ENCODE measurements at regions not wholly inside any gene's neighbourhood (a gene's known extent, or its start where the extent isn't known, plus 50 kb on each side); places are given as distances from the start of the nearest gene placed in this dataset.

GRCh38 chr3:95037927-95038326 lies 975.1 kb downstream of the NSUN3 start:
- no peak for DNase-seq (ENCODE audit: low read depth, low spot score)
- H3K4me1 Mint-ChIP-seq: no peaks in the 10 kb centered on the region
- no peak for TF ChIP-seq CTCF (conservative IDR thresholded peaks at IDR 0.05)
- H3K27me3 Mint-ChIP-seq (ENCODE audit: low read depth): no peaks in the 10 kb centered on the region
- H3K36me3 Mint-ChIP-seq (ENCODE audit: low read depth): no peaks in the 10 kb centered on the region
- no peak overlapping the region for H3K27ac Mint-ChIP-seq (ENCODE audit: unreplicated experiment)
- peaks cover 14% of the 10 kb centered on the region for H3K9me3 Mint-ChIP-seq
- H3K4me3 Mint-ChIP-seq: no peak overlapping the region

DNA sequence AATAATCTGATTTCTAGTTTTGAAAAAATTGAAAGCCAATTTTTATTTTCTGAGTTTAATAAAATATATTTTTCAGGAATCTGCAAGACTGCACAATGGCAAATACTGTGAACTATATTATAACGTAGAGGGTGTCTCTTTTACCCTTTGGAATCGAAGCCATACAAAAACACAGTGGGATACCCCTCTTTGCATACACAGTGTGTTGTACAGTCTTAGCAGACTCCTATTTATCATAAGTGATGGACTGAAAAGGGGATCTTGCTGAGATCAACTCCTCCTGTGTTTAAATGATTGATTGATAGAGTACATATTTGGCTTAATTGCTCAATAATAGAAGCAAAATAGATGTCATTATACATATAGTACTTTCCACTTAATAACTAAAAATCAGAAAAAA lies 981.2 kb downstream of the NSUN3 start:
- H3K27ac Mint-ChIP-seq (ENCODE audit: unreplicated experiment): no peak overlapping the region
- peaks cover 2% of the 10 kb centered on the region for H3K9me3 Mint-ChIP-seq
- no peaks in the 10 kb centered on the region for H3K27me3 Mint-ChIP-seq (ENCODE audit: low read depth)
- H3K4me3 Mint-ChIP-seq: no peak overlapping the region
- no peaks in the 10 kb centered on the region for H3K36me3 Mint-ChIP-seq (ENCODE audit: low read depth)
- no peak for TF ChIP-seq CTCF (conservative IDR thresholded peaks at IDR 0.05)
- DNase-seq (ENCODE audit: low read depth, low spot score): no peak
- peaks cover 13% of the 10 kb centered on the region for H3K4me1 Mint-ChIP-seq

GRCh38 chr3:95048564-95048963 lies 985.7 kb downstream of the NSUN3 start:
- Mint-ChIP-seq H3K36me3 (ENCODE audit: low read depth) (no peaks in the 10 kb centered on the region), H3K27ac (ENCODE audit: unreplicated experiment) (no peak overlapping the region)

GRCh38 chr3:95049841-95050240 lies 987.0 kb downstream of the NSUN3 start:
- no peaks in the 10 kb centered on the region for H3K27me3 Mint-ChIP-seq (ENCODE audit: low read depth)
- no peak for DNase-seq (ENCODE audit: low read depth, low spot score)
- TF ChIP-seq CTCF (conservative IDR thresholded peaks at IDR 0.05): no peak
- peaks cover 22% of the 10 kb centered on the region for H3K4me1 Mint-ChIP-seq
- no peak overlapping the region for H3K27ac Mint-ChIP-seq (ENCODE audit: unreplicated experiment)
- H3K4me3 Mint-ChIP-seq: no peak overlapping the region
- H3K36me3 Mint-ChIP-seq (ENCODE audit: low read depth): no peaks in the 10 kb centered on the region
- peaks cover 2% of the 10 kb centered on the region for H3K9me3 Mint-ChIP-seq

More at GRCh38 chr3:95048564-95048963, 985.7 kb downstream of the NSUN3 start:
- H3K27me3 Mint-ChIP-seq (ENCODE audit: low read depth): no peaks in the 10 kb centered on the region
- no peak for DNase-seq (ENCODE audit: low read depth, low spot score)
- H3K4me3 Mint-ChIP-seq: no peak overlapping the region
- H3K4me1 Mint-ChIP-seq: peaks cover 22% of the 10 kb centered on the region
- no peak for TF ChIP-seq CTCF (conservative IDR thresholded peaks at IDR 0.05)
- H3K9me3 Mint-ChIP-seq: peaks cover 2% of the 10 kb centered on the region

- TF ChIP-seq CTCF (conservative IDR thresholded peaks at IDR 0.05): no peak
- no peaks in the 10 kb centered on the region for H3K36me3 Mint-ChIP-seq (ENCODE audit: low read depth)
- no peak overlapping the region for H3K4me3 Mint-ChIP-seq
- H3K4me1 Mint-ChIP-seq: no peaks in the 10 kb centered on the region
- H3K27ac Mint-ChIP-seq (ENCODE audit: unreplicated experiment): no peak overlapping the region
- H3K27me3 Mint-ChIP-seq (ENCODE audit: low read depth): no peaks in the 10 kb centered on the region
- DNase-seq (ENCODE audit: low read depth, low spot score): no peak
- peaks cover 2% of the 10 kb centered on the region for H3K9me3 Mint-ChIP-seq
These were observed 992.4 kb downstream of the NSUN3 start for GRCh38 chr3:95055288-95055687.

GRCh38 chr3:95082191-95082590 lies 1019.3 kb downstream of the NSUN3 start:
- Mint-ChIP-seq H3K27ac (ENCODE audit: unreplicated experiment) (no peak overlapping the region), H3K27me3 (ENCODE audit: low read depth) (no peaks in the 10 kb centered on the region), H3K4me1 (no peaks in the 10 kb centered on the region), H3K4me3 (no peak overlapping the region), H3K36me3 (ENCODE audit: low read depth) (no peaks in the 10 kb centered on the region), H3K9me3 (no peaks in the 10 kb centered on the region)
- DNase-seq (ENCODE audit: low read depth, low spot score): no peak
- no peak for TF ChIP-seq CTCF (conservative IDR thresholded peaks at IDR 0.05)

Data from neural crest cell (in vitro differentiated cells).